ENCODE measurements at regions not wholly inside any gene's neighbourhood (a gene's known extent, or its start where the extent isn't known, plus 50 kb on each side); places are given as distances from the start of the nearest gene placed in this dataset.

- Mint-ChIP-seq H3K4me3 (no peak overlapping the region), H3K36me3 (no peaks in the 10 kb centered on the region), H3K4me1 (ENCODE audit: unreplicated experiment) (no peaks in the 10 kb centered on the region), H3K27me3 (no peaks in the 10 kb centered on the region), H3K9me3 (peaks cover 10% of the 10 kb centered on the region), H3K27ac (no peak overlapping the region)
- DNase-seq (ENCODE audit: extremely low spot score, unreplicated experiment): no peak
- no peak for TF ChIP-seq CTCF (conservative IDR thresholded peaks at IDR 0.05)
Measured at GRCh38 chr1:187817782-187818181, 989.0 kb downstream of the PLA2G4A start.

- H3K4me1 Mint-ChIP-seq (ENCODE audit: unreplicated experiment): no peaks in the 10 kb centered on the region
- H3K27ac Mint-ChIP-seq: no peak overlapping the region
Measured at GRCh38 chr1:187819086-187819485, 990.3 kb downstream of the PLA2G4A start.

DNA sequence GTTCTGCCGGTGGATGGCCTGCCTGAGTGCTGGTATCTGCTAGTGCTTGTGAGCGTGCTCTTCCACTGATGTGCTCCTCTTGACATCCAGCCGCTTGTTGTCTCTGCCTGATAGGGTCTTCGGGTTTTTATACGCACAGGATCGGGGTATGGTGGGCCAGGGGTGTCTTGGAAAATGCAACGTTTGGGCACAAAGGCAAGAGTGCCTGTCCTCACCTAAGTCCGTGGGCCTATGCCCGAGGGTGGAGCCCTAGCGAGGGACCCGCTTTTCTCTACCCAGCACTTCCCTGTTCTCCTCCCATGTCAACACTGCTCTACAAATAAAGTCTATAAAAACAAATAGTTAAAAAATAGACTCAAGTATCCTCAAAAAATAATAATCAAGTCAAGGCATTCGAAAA is 1007.8 kb downstream of the PLA2G4A start:
- H3K4me1 Mint-ChIP-seq (ENCODE audit: unreplicated experiment): peaks cover 16% of the 10 kb centered on the region
- H3K27me3 Mint-ChIP-seq: no peaks in the 10 kb centered on the region
- no peak overlapping the region for H3K27ac Mint-ChIP-seq
- no peaks in the 10 kb centered on the region for H3K9me3 Mint-ChIP-seq
- no peaks in the 10 kb centered on the region for H3K36me3 Mint-ChIP-seq
- no peak for DNase-seq (ENCODE audit: extremely low spot score, unreplicated experiment)
- TF ChIP-seq CTCF (conservative IDR thresholded peaks at IDR 0.05): no peak
- H3K4me3 Mint-ChIP-seq: no peak overlapping the region

More at GRCh38 chr1:187819086-187819485, 990.3 kb downstream of the PLA2G4A start:
- no peak for TF ChIP-seq CTCF (conservative IDR thresholded peaks at IDR 0.05)
- Mint-ChIP-seq H3K4me3 (no peak overlapping the region), H3K27me3 (no peaks in the 10 kb centered on the region), H3K36me3 (no peaks in the 10 kb centered on the region), H3K9me3 (peaks cover 12% of the 10 kb centered on the region)
- no peak for DNase-seq (ENCODE audit: extremely low spot score, unreplicated experiment)

- TF ChIP-seq CTCF (conservative IDR thresholded peaks at IDR 0.05): no peak
- H3K4me3 Mint-ChIP-seq: no peak overlapping the region
- DNase-seq (ENCODE audit: extremely low spot score, unreplicated experiment): no peak
- no peak overlapping the region for H3K27ac Mint-ChIP-seq
- H3K4me1 Mint-ChIP-seq (ENCODE audit: unreplicated experiment): peaks cover 16% of the 10 kb centered on the region
- no peaks in the 10 kb centered on the region for H3K36me3 Mint-ChIP-seq
- no peaks in the 10 kb centered on the region for H3K27me3 Mint-ChIP-seq
- H3K9me3 Mint-ChIP-seq: no peaks in the 10 kb centered on the region
Measured at GRCh38 chr1:187837787-187838186, 1009.0 kb downstream of the PLA2G4A start.

- TF ChIP-seq CTCF (conservative IDR thresholded peaks at IDR 0.05): no peak
- no peaks in the 10 kb centered on the region for H3K36me3 Mint-ChIP-seq
- peaks cover 16% of the 10 kb centered on the region for H3K4me1 Mint-ChIP-seq (ENCODE audit: unreplicated experiment)
- no peak overlapping the region for H3K4me3 Mint-ChIP-seq
- DNase-seq (ENCODE audit: extremely low spot score, unreplicated experiment): no peak
- H3K9me3 Mint-ChIP-seq: no peaks in the 10 kb centered on the region
- H3K27me3 Mint-ChIP-seq: no peaks in the 10 kb centered on the region
- peak overlapping the region; percentile 11 for H3K27ac Mint-ChIP-seq
Measured at GRCh38 chr1:187838335-187839293, 1009.9 kb downstream of the PLA2G4A start.

All from type B pancreatic cell (in vitro differentiated cells).